Small intestine (tissue), 7 donors: ENCODE measurements at regions not wholly inside any gene's neighbourhood (a gene's known extent, or its start where the extent isn't known, plus 50 kb on each side); places are given as distances from the start of the nearest gene placed in this dataset.
A peak's percentile ranks its signal among the peaks of the same experiment; 100 is the strongest.

ENCODE experiments used
- DNase-seq, 2 donors: peaks; one replicate each; pipeline versions ENCODE4 v3.0.0 to v3.0.0-alpha.2; 2013
- FAIRE-seq: peaks from 2 replicates; lab custom pipeline; 2012; peaks lifted over from hg19 to GRCh38; lab: Jason Lieb, UNC
- H3K27ac ChIP-seq, 3 donors: one replicate each; pipeline ENCODE4 v1.5.1; 2013; ENCODE audit warnings: low read length in 2 of 3, mild to moderate bottlenecking in 2 of 3, control low read depth in 1 of 3, inconsistent platforms in 1 of 3, low read depth in 1 of 3, moderate library complexity in 1 of 3
- H3K27me3 ChIP-seq, 3 donors: one replicate each; pipeline ENCODE4 v1.6.1; 2013; ENCODE audit warnings: low read length in 3 of 3, inconsistent platforms in 1 of 3; ENCODE audit not compliant: control insufficient read depth in 3 of 3, insufficient read depth in 3 of 3
- H3K36me3 ChIP-seq, 3 donors: one replicate each; pipeline ENCODE4 v1.6.1; 2013; ENCODE audit warnings: low read length in 3 of 3, inconsistent platforms in 1 of 3, low read depth in 1 of 3, mild to moderate bottlenecking in 1 of 3, moderate library complexity in 1 of 3; ENCODE audit not compliant: control insufficient read depth in 3 of 3, insufficient read depth in 2 of 3
- H3K4me1 ChIP-seq, 3 donors: one replicate each; pipeline ENCODE4 v1.6.1; 2013; ENCODE audit warnings: low read length in 2 of 3, inconsistent platforms in 1 of 3, low read depth in 1 of 3, mild to moderate bottlenecking in 1 of 3, moderate library complexity in 1 of 3; ENCODE audit not compliant: control insufficient read depth in 3 of 3, insufficient read depth in 2 of 3
- H3K4me3 ChIP-seq, 3 donors: one replicate each; pipeline ENCODE4 v1.5.1; 2013; ENCODE audit warnings: low read length in 3 of 3, control low read depth in 1 of 3, inconsistent platforms in 1 of 3, low read depth in 1 of 3, mild to moderate bottlenecking in 1 of 3, moderate library complexity in 1 of 3
- H3K9me3 ChIP-seq, 2 donors: one replicate each; pipeline ENCODE4 v1.6.1; 2013; ENCODE audit warnings: low read depth in 1 of 2, low read length in 1 of 2; ENCODE audit not compliant: control insufficient read depth in 2 of 2, insufficient read depth in 1 of 2
- WGBS, 3 donors: extraction: QIAGEN DNeasy Blood & Tissue Kit; methylation state at CpG; one replicate each; pipeline ENCODE4 v1.1.7; 2013; 5-methylcytosine and 5-hydroxymethylcytosine counted together
- donor health status: healthy with polysubstance abuse.
- donor health status: control.
- donor health status: control.
- donor health status: Bipolar disorder and iron deficiency.
- donor health status: healthy.

- FAIRE-seq (no peak), DNase-seq (no peak)
- no peaks in the 10 kb centered on the region for H3K36me3 ChIP-seq
- H3K4me3 ChIP-seq = no peak overlapping the region
- no peaks in the 10 kb centered on the region for H3K27me3 ChIP-seq
- H3K27ac ChIP-seq = no peak overlapping the region
- no peaks in the 10 kb centered on the region for H3K4me1 ChIP-seq
- 66 to 77% (median 67%) methylated on average over 3 of the region's 3 CpGs for WGBS, 3 donors
- H3K9me3 ChIP-seq = peaks cover 0 to 7% of the 10 kb centered on the region in 2 donors
Observed at GRCh38 chr22:47676685-47677084, 914.2 kb downstream of the TBC1D22A start.

DNA sequence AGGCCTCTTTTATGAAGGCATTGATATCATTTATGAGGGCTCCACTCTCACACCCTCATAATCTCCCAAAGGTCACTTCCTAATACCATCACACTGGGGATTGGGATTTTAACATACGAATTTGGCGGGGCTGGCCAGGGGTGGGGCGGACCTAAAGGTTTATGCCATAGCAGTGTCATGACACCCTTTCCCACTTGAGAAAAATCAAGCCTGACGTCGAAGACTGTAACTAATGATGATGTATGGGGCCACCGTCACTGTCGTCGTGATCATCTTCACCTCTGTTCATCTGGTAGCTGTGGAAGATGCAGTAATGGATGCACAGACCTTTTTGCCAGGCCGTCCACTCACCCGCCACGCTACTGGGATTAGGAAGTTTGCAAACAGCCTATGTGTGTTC, 912.1 kb downstream of the TBC1D22A start:
- DNase-seq (no peak), FAIRE-seq (no peak)
- no peak overlapping the region for H3K4me3 ChIP-seq
- H3K9me3 ChIP-seq = peaks cover 0 to 8% of the 10 kb centered on the region in 2 donors
- H3K27ac ChIP-seq = no peak overlapping the region
- 86 to 92% (median 90%) methylated on average over 11 of the region's 11 CpGs for WGBS, 3 donors
- no peaks in the 10 kb centered on the region for H3K4me1 ChIP-seq
- H3K27me3 ChIP-seq = no peaks in the 10 kb centered on the region
- no peaks in the 10 kb centered on the region for H3K36me3 ChIP-seq

DNA sequence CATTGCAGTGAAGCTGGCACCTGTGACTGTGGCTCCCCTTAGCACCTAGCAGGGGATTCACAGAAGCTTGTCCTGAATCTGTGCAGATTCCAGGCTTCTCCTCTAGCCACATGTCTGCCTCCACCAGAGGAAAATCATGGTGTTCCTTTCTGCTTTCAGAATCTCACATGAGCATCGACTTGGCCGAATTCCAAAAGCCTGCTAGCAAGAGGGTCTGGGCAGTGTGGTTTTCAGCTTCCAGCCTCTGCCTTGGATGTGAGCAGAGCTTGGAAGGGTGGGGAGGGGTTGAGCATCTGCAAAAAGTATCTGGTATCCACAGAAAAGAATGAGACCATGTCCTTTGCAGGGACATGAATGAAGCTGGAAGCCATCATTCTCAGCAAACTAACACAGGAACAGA, 911.1 kb downstream of the TBC1D22A start:
- Histone ChIP-seq H3K36me3 (no peaks in the 10 kb centered on the region), H3K27ac (no peak overlapping the region), H3K9me3 (peaks cover 0 to 8% of the 10 kb centered on the region in 2 donors), H3K27me3 (no peaks in the 10 kb centered on the region), H3K4me3 (no peak overlapping the region), H3K4me1 (no peaks in the 10 kb centered on the region)
- no peak for FAIRE-seq
- DNase-seq = no peak
- WGBS, 3 donors = 80 to 92% (median 83%) methylated on average over 2 of the region's 2 CpGs

GRCh38 chr22:47672526-47672925, 910.1 kb downstream of the TBC1D22A start:
- no peak overlapping the region for H3K27ac ChIP-seq
- no peak overlapping the region for H3K4me3 ChIP-seq
- WGBS, 3 donors = 81 to 87% (median 83%) methylated on average over 9 of the region's 9 CpGs
- H3K27me3 ChIP-seq = no peaks in the 10 kb centered on the region
- DNase-seq (no peak), FAIRE-seq (no peak)
- H3K9me3 ChIP-seq = peaks cover 0 to 8% of the 10 kb centered on the region in 2 donors
- no peaks in the 10 kb centered on the region for H3K4me1 ChIP-seq
- H3K36me3 ChIP-seq = no peaks in the 10 kb centered on the region

DNA sequence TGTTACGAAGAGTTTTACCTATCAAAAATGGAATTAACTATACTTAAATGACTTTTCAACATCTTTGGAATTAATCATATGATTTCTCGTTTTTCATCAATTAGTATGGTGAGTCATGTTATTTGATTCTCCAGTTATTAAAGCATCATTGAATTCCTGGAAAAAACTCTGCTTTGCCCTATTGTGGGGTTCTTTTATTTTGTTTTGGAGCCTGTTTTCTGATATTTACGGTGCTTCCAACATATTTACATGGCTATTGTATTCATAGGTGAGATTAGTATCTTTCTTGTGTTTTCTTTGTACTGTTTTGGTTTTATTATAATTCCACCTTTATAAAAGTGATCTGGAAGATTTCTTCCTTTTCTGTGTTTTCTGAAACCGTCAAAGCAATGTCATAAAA, 902.7 kb downstream of the TBC1D22A start:
- no peak overlapping the region for H3K27ac ChIP-seq
- WGBS, 3 donors = 68 to 75% (median 71%) methylated on average over 4 of the region's 4 CpGs
- no peak for DNase-seq
- H3K27me3 ChIP-seq = no peaks in the 10 kb centered on the region
- peaks cover 0 to 4% of the 10 kb centered on the region in 2 donors for H3K9me3 ChIP-seq
- no peaks in the 10 kb centered on the region for H3K4me1 ChIP-seq
- no peak for FAIRE-seq
- H3K36me3 ChIP-seq = no peaks in the 10 kb centered on the region
- no peak overlapping the region for H3K4me3 ChIP-seq

DNA sequence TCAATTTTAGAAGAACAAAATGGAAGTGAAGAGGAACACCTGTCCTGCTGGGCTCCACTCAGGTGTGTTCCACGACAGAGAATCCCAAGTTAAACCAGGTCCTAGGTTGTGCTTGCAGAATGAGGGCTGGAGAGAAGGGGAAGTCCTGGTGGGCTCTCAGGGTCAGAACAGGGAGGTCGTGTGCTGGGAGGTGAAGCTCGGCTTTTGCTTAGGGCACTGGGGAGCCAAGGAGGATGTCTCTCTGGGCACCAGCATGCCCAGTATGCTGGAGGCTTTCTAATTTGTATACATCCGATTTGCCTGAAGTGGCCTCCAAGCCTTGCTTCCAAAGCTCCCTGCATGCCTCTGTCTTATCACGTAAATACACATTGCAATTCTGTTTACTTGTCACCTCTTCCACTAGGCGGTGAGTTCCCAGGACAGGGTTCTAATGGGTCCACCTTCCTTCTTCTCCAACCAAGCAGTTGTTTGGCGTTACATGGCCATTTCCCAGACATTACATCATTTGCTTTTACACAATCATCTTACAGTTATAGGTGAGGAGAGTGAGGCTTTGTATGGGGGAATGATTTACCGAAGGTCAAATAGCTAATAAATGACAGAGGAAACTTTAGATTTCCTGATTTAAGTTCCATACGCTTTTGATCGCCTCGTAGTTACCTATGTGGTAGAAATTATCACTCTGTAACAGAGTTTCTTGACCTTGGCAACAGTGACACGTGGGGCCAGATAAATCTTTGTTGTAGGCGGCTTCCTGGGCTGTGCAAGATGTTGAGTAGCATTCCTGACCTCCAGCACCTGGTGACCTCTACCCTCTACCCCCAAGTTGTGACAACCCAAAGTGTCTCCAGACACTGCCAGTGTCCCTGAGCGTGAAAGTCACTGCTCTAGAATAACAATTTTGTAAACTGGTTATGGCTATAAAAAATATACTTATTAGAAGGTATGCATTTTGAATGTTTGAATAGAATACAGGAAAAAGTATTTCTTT, 901.5 kb downstream of the TBC1D22A start:
- Histone ChIP-seq H3K27me3 (no peaks in the 10 kb centered on the region), H3K4me1 (no peaks in the 10 kb centered on the region), H3K27ac (no peak overlapping the region), H3K4me3 (no peak overlapping the region), H3K9me3 (peaks cover 0 to 7% of the 10 kb centered on the region in 2 donors), H3K36me3 (no peaks in the 10 kb centered on the region)
- DNase-seq = no peak
- WGBS, 3 donors = 75 to 79% (median 76%) methylated on average over 14 of the region's 14 CpGs
- FAIRE-seq = no peak

- Histone ChIP-seq H3K4me1 (no peaks in the 10 kb centered on the region), H3K4me3 (no peak overlapping the region), H3K9me3 (peaks cover 0 to 7% of the 10 kb centered on the region in 2 donors), H3K36me3 (no peaks in the 10 kb centered on the region), H3K27me3 (no peaks in the 10 kb centered on the region), H3K27ac (no peak overlapping the region)
- FAIRE-seq (no peak), DNase-seq (peak in 1 of 2 donors; percentile 2)
- WGBS, 3 donors = 25 to 33% (median 33%) methylated on average over 3 of the region's 3 CpGs
Observed at GRCh38 chr22:47659467-47660223, 897.2 kb downstream of the TBC1D22A start.

GRCh38 chr22:47658182-47658581, 895.7 kb downstream of the TBC1D22A start:
- no peaks in the 10 kb centered on the region for H3K36me3 ChIP-seq
- no peaks in the 10 kb centered on the region for H3K4me1 ChIP-seq
- FAIRE-seq (no peak), DNase-seq (no peak)
- no peak overlapping the region for H3K4me3 ChIP-seq
- no peak overlapping the region for H3K27ac ChIP-seq
- 80 to 86% (median 84%) methylated on average over 4 to 5 of the region's 5 CpGs for WGBS, 3 donors
- H3K9me3 ChIP-seq = peaks cover 0 to 7% of the 10 kb centered on the region in 2 donors
- H3K27me3 ChIP-seq = no peaks in the 10 kb centered on the region
